ENCODE measurements at regions not wholly inside any gene's neighbourhood (a gene's known extent, or its start where the extent isn't known, plus 50 kb on each side); places are given as distances from the start of the nearest gene placed in this dataset.

GRCh38 chr18:69226971-69227370 lies 173.7 kb upstream of the DOK6 start:
- TF ChIP-seq, protein P1, sequence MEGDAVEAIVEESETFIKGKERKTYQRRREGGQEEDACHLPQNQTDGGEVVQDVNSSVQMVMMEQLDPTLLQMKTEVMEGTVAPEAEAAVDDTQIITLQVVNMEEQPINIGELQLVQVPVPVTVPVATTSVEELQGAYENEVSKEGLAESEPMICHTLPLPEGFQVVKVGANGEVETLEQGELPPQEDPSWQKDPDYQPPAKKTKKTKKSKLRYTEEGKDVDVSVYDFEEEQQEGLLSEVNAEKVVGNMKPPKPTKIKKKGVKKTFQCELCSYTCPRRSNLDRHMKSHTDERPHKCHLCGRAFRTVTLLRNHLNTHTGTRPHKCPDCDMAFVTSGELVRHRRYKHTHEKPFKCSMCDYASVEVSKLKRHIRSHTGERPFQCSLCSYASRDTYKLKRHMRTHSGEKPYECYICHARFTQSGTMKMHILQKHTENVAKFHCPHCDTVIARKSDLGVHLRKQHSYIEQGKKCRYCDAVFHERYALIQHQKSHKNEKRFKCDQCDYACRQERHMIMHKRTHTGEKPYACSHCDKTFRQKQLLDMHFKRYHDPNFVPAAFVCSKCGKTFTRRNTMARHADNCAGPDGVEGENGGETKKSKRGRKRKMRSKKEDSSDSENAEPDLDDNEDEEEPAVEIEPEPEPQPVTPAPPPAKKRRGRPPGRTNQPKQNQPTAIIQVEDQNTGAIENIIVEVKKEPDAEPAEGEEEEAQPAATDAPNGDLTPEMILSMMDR (IDR thresholded peaks at IDR 0.05; ENCODE audit: poor library complexity, severe bottlenecking) = no peak
- no peak for TF ChIP-seq POLR2AphosphoS5 (IDR thresholded peaks at IDR 0.05)
- TF ChIP-seq EP300 (conservative IDR thresholded peaks at IDR 0.05; ENCODE audit: poor library complexity, severe bottlenecking) = no peak
- TF ChIP-seq, protein P2, sequence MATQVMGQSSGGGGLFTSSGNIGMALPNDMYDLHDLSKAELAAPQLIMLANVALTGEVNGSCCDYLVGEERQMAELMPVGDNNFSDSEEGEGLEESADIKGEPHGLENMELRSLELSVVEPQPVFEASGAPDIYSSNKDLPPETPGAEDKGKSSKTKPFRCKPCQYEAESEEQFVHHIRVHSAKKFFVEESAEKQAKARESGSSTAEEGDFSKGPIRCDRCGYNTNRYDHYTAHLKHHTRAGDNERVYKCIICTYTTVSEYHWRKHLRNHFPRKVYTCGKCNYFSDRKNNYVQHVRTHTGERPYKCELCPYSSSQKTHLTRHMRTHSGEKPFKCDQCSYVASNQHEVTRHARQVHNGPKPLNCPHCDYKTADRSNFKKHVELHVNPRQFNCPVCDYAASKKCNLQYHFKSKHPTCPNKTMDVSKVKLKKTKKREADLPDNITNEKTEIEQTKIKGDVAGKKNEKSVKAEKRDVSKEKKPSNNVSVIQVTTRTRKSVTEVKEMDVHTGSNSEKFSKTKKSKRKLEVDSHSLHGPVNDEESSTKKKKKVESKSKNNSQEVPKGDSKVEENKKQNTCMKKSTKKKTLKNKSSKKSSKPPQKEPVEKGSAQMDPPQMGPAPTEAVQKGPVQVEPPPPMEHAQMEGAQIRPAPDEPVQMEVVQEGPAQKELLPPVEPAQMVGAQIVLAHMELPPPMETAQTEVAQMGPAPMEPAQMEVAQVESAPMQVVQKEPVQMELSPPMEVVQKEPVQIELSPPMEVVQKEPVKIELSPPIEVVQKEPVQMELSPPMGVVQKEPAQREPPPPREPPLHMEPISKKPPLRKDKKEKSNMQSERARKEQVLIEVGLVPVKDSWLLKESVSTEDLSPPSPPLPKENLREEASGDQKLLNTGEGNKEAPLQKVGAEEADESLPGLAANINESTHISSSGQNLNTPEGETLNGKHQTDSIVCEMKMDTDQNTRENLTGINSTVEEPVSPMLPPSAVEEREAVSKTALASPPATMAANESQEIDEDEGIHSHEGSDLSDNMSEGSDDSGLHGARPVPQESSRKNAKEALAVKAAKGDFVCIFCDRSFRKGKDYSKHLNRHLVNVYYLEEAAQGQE (IDR thresholded peaks at IDR 0.05; ENCODE audit: borderline replicate concordance) = no peak
- no peak for TF ChIP-seq EZH2 (IDR thresholded peaks at IDR 0.05; ENCODE audit: borderline replicate concordance, insufficient read depth, low read length, poor library complexity, severe bottlenecking)
- no peak for TF ChIP-seq TAF1 (IDR thresholded peaks at IDR 0.05; ENCODE audit: low read depth)
- no peak for TF ChIP-seq RAD21 (conservative IDR thresholded peaks at IDR 0.05)
- TF ChIP-seq MXI1 (conservative IDR thresholded peaks at IDR 0.05; ENCODE audit: poor library complexity, severe bottlenecking) = no peak

All from neural cell (in vitro differentiated cells).